OCI-LY1 (cell line): ENCODE measurements at regions not wholly inside any gene's neighbourhood (a gene's known extent, or its start where the extent isn't known, plus 50 kb on each side); places are given as distances from the start of the nearest gene placed in this dataset.

Experiments
- EZH2 ChIP-seq: fragments of 200-600 bp; sonication (generic), shearing (Covaris generic); IDR thresholded peaks from 2 replicates; pipeline ENCODE4 v1.8.0; 2017; ENCODE audit warnings: borderline replicate concordance, mixed run types, mild to moderate bottlenecking, antibody characterized with exemption, low read length, moderate library complexity, mixed read lengths
- TF ChIP-seq, protein P1 (sequence below): fragments of 200-600 bp; sonication (generic), shearing (Covaris generic); IDR thresholded peaks from 2 replicates; pipeline ENCODE4 v1.5.1; 2017; ENCODE audit warnings: mild to moderate bottlenecking, antibody characterized with exemption, low read length, moderate library complexity, mixed read lengths

DNA sequence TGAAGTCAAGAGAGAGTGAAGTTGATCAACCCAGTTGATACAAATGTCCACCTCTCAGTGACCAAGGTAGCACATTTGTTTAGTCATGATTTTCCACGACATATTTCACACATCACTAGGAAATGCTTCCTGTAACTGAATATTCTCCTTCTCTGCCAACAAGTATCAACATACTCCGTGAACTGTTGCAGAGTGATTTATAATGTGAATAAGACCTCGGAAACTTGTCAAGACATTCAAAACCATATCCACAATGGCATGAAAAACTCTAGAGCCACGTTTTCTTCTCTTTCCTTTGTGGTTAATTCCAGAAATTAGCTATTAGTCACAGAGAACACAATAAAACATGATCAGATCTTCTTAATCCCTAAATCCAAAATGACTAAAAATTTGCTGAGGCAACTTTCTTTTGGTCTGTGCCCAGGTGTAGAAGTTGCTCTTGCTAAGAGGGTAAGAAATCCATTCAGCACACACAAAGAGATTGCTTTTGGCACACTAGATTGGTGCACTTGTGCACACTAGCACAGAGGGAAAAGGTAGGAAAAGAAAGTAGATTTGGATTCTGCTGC is 244.3 kb upstream of the NRIP1 start:
- no peak for TF ChIP-seq EZH2
- TF ChIP-seq, protein P1, sequence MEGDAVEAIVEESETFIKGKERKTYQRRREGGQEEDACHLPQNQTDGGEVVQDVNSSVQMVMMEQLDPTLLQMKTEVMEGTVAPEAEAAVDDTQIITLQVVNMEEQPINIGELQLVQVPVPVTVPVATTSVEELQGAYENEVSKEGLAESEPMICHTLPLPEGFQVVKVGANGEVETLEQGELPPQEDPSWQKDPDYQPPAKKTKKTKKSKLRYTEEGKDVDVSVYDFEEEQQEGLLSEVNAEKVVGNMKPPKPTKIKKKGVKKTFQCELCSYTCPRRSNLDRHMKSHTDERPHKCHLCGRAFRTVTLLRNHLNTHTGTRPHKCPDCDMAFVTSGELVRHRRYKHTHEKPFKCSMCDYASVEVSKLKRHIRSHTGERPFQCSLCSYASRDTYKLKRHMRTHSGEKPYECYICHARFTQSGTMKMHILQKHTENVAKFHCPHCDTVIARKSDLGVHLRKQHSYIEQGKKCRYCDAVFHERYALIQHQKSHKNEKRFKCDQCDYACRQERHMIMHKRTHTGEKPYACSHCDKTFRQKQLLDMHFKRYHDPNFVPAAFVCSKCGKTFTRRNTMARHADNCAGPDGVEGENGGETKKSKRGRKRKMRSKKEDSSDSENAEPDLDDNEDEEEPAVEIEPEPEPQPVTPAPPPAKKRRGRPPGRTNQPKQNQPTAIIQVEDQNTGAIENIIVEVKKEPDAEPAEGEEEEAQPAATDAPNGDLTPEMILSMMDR: no peak
